ENCODE measurements at regions not wholly inside any gene's neighbourhood (a gene's known extent, or its start where the extent isn't known, plus 50 kb on each side); places are given as distances from the start of the nearest gene placed in this dataset.
A peak's percentile ranks its signal among the peaks of the same experiment; 100 is the strongest.

GRCh38 chr3:113105093-113105449, 106.3 kb upstream of the BOC start:
- 51% methylated on average over 4 of the region's 4 CpGs for WGBS
- DNase-seq (ENCODE audit: extremely low spot score), result no peak
- Histone ChIP-seq H3K4me3 (ENCODE audit: low read depth, low read length) (no peak overlapping the region), H3K4me1 (ENCODE audit: insufficient read depth) (no peaks in the 10 kb centered on the region), H3K36me3 (ENCODE audit: insufficient read depth) (no peaks in the 10 kb centered on the region), H3K27ac (ENCODE audit: low read depth) (no peak overlapping the region)

- Histone ChIP-seq H3K4me3 (ENCODE audit: low read depth, low read length) (no peak overlapping the region), H3K27ac (ENCODE audit: low read depth) (no peak overlapping the region), H3K36me3 (ENCODE audit: insufficient read depth) (no peaks in the 10 kb centered on the region), H3K4me1 (ENCODE audit: insufficient read depth) (no peaks in the 10 kb centered on the region)
- no peak for DNase-seq (ENCODE audit: extremely low spot score)
- 90% methylated on average over 4 of the region's 4 CpGs for WGBS
Measured at GRCh38 chr3:113105966-113106660, 105.2 kb upstream of the BOC start.

- H3K4me3 ChIP-seq (ENCODE audit: low read depth, low read length), result no peak overlapping the region
- H3K27ac ChIP-seq (ENCODE audit: low read depth), result no peak overlapping the region
- 58% methylated on average over 5 of the region's 5 CpGs for WGBS
- no peak for DNase-seq (ENCODE audit: extremely low spot score)
- H3K36me3 ChIP-seq (ENCODE audit: insufficient read depth), result no peaks in the 10 kb centered on the region
- H3K4me1 ChIP-seq (ENCODE audit: insufficient read depth), result no peaks in the 10 kb centered on the region
Measured at GRCh38 chr3:113110267-113110666, 101.1 kb upstream of the BOC start.

GRCh38 chr3:113111011-113111707, 100.2 kb upstream of the BOC start:
- no peak for DNase-seq (ENCODE audit: extremely low spot score)
- no peaks in the 10 kb centered on the region for H3K36me3 ChIP-seq (ENCODE audit: insufficient read depth)
- 65% methylated on average over 5 of the region's 5 CpGs for WGBS
- no peak overlapping the region for H3K4me3 ChIP-seq (ENCODE audit: low read depth, low read length)
- no peaks in the 10 kb centered on the region for H3K4me1 ChIP-seq (ENCODE audit: insufficient read depth)
- no peak overlapping the region for H3K27ac ChIP-seq (ENCODE audit: low read depth)

- H3K27ac ChIP-seq (ENCODE audit: low read depth), result no peak overlapping the region
- H3K4me3 ChIP-seq (ENCODE audit: low read depth, low read length), result no peak overlapping the region
- no peaks in the 10 kb centered on the region for H3K36me3 ChIP-seq (ENCODE audit: insufficient read depth)
- no peak for DNase-seq (ENCODE audit: extremely low spot score)
- H3K4me1 ChIP-seq (ENCODE audit: insufficient read depth), result no peaks in the 10 kb centered on the region
Measured at GRCh38 chr3:113113361-113113760, 98.0 kb upstream of the BOC start.

GRCh38 chr3:113117511-113118234, 93.7 kb upstream of the BOC start:
- WGBS, result 11% methylated on average over 1 of the region's 1 CpG
- H3K27ac ChIP-seq (ENCODE audit: low read depth), result no peak overlapping the region
- peak; percentile 73 for DNase-seq (ENCODE audit: extremely low spot score)

GRCh38 chr3:113118336-113118735, 93.0 kb upstream of the BOC start:
- Histone ChIP-seq H3K4me3 (ENCODE audit: low read depth, low read length) (no peak overlapping the region), H3K36me3 (ENCODE audit: insufficient read depth) (no peaks in the 10 kb centered on the region), H3K27ac (ENCODE audit: low read depth) (no peak overlapping the region), H3K4me1 (ENCODE audit: insufficient read depth) (no peaks in the 10 kb centered on the region)
- WGBS, result 80% methylated on average over 1 of the region's 1 CpG
- no peak for DNase-seq (ENCODE audit: extremely low spot score)

More at GRCh38 chr3:113117511-113118234, 93.7 kb upstream of the BOC start:
- Histone ChIP-seq H3K4me3 (ENCODE audit: low read depth, low read length) (no peak overlapping the region), H3K36me3 (ENCODE audit: insufficient read depth) (no peaks in the 10 kb centered on the region), H3K4me1 (ENCODE audit: insufficient read depth) (no peaks in the 10 kb centered on the region)

GRCh38 chr3:113124256-113124830, 87.0 kb upstream of the BOC start:
- no peak for DNase-seq (ENCODE audit: extremely low spot score)
- Histone ChIP-seq H3K27ac (ENCODE audit: low read depth) (no peak overlapping the region), H3K4me3 (ENCODE audit: low read depth, low read length) (no peak overlapping the region), H3K4me1 (ENCODE audit: insufficient read depth) (no peaks in the 10 kb centered on the region), H3K36me3 (ENCODE audit: insufficient read depth) (no peaks in the 10 kb centered on the region)
- 97% methylated on average over 13 of the region's 13 CpGs for whole genome bisulfite sequencing

- Histone ChIP-seq H3K4me1 (ENCODE audit: insufficient read depth) (no peaks in the 10 kb centered on the region), H3K36me3 (ENCODE audit: insufficient read depth) (no peaks in the 10 kb centered on the region), H3K4me3 (ENCODE audit: low read depth, low read length) (no peak overlapping the region), H3K27ac (ENCODE audit: low read depth) (no peak overlapping the region)
- DNase-seq (ENCODE audit: extremely low spot score), result no peak
- WGBS, result 96% methylated on average over 4 of the region's 4 CpGs
Measured at GRCh38 chr3:113125951-113126350, 85.4 kb upstream of the BOC start.

- Histone ChIP-seq H3K36me3 (ENCODE audit: insufficient read depth) (no peaks in the 10 kb centered on the region), H3K4me1 (ENCODE audit: insufficient read depth) (no peaks in the 10 kb centered on the region), H3K4me3 (ENCODE audit: low read depth, low read length) (no peak overlapping the region), H3K27ac (ENCODE audit: low read depth) (no peak overlapping the region)
- DNase-seq (ENCODE audit: extremely low spot score), result no peak
- WGBS, result 73% methylated on average over 9 of the region's 9 CpGs
Measured at GRCh38 chr3:113128386-113129015, 82.9 kb upstream of the BOC start.

- Histone ChIP-seq H3K27ac (ENCODE audit: low read depth) (no peak overlapping the region), H3K36me3 (ENCODE audit: insufficient read depth) (no peaks in the 10 kb centered on the region), H3K4me3 (ENCODE audit: low read depth, low read length) (no peak overlapping the region), H3K4me1 (ENCODE audit: insufficient read depth) (no peaks in the 10 kb centered on the region)
- DNase-seq (ENCODE audit: extremely low spot score), result no peak
- 72% methylated on average over 5 of the region's 5 CpGs for WGBS
Measured at GRCh38 chr3:113129168-113129567, 82.2 kb upstream of the BOC start.

GRCh38 chr3:113132571-113132996, 78.8 kb upstream of the BOC start:
- no peak for DNase-seq (ENCODE audit: extremely low spot score)
- 67% methylated on average over 2 of the region's 2 CpGs for WGBS
- Histone ChIP-seq H3K27ac (ENCODE audit: low read depth) (no peak overlapping the region), H3K4me1 (ENCODE audit: insufficient read depth) (no peaks in the 10 kb centered on the region), H3K4me3 (ENCODE audit: low read depth, low read length) (no peak overlapping the region), H3K36me3 (ENCODE audit: insufficient read depth) (no peaks in the 10 kb centered on the region)

- H3K27ac ChIP-seq (ENCODE audit: low read depth), result no peak overlapping the region
- DNase-seq (ENCODE audit: extremely low spot score), result no peak
- H3K4me3 ChIP-seq (ENCODE audit: low read depth, low read length), result no peak overlapping the region
- H3K36me3 ChIP-seq (ENCODE audit: insufficient read depth), result no peaks in the 10 kb centered on the region
- no peaks in the 10 kb centered on the region for H3K4me1 ChIP-seq (ENCODE audit: insufficient read depth)
- 65% methylated on average over 3 of the region's 3 CpGs for WGBS
Measured at GRCh38 chr3:113133140-113133539, 78.2 kb upstream of the BOC start.
